AG10803 (cell line): ENCODE measurements at regions not wholly inside any gene's neighbourhood (a gene's known extent, or its start where the extent isn't known, plus 50 kb on each side); places are given as distances from the start of the nearest gene placed in this dataset.

Experiments
- DNase-seq: peaks from one replicate; pipeline ENCODE4 v3.0.0; 2010; ENCODE audit warnings: low read depth
- H3K4me3 ChIP-seq: 2 replicates; pipeline ENCODE4 v1.5.1; 2011; ENCODE audit warnings: mild to moderate bottlenecking, low read length, control low read depth
- CTCF ChIP-seq: conservative IDR thresholded peaks from 2 replicates; pipeline ENCODE4 v1.5.1; 2011; ENCODE audit warnings: mild to moderate bottlenecking, low read length, control low read depth, inconsistent platforms

GRCh38 chr14:62213516-62213915, 451.3 kb downstream of the SNAPC1 start:
- no peak for DNase-seq
- no peak overlapping the region for H3K4me3 ChIP-seq
- no peak for TF ChIP-seq CTCF

- no peak overlapping the region for H3K4me3 ChIP-seq
- no peak for TF ChIP-seq CTCF
- no peak for DNase-seq
Observed at GRCh38 chr14:62216121-62216520, 453.9 kb downstream of the SNAPC1 start.

GRCh38 chr14:62234849-62235248, 472.6 kb downstream of the SNAPC1 start:
- H3K4me3 ChIP-seq = no peak overlapping the region
- no peak for DNase-seq
- TF ChIP-seq CTCF = no peak

GRCh38 chr14:62244221-62244620, 482.0 kb downstream of the SNAPC1 start:
- H3K4me3 ChIP-seq = no peak overlapping the region
- no peak for TF ChIP-seq CTCF
- DNase-seq = no peak

GRCh38 chr14:62247266-62247665, 485.0 kb downstream of the SNAPC1 start:
- no peak for TF ChIP-seq CTCF
- no peak for DNase-seq
- no peak overlapping the region for H3K4me3 ChIP-seq

GRCh38 chr14:62251237-62251636, 489.0 kb downstream of the SNAPC1 start:
- no peak for DNase-seq
- TF ChIP-seq CTCF = no peak
- H3K4me3 ChIP-seq = no peak overlapping the region

GRCh38 chr14:62253171-62253570, 491.0 kb downstream of the SNAPC1 start:
- no peak for DNase-seq
- TF ChIP-seq CTCF = no peak

More at GRCh38 chr14:62253171-62253570, 491.0 kb downstream of the SNAPC1 start:
- no peak overlapping the region for H3K4me3 ChIP-seq
